Fibroblast of skin of back (primary cell): ENCODE measurements at regions not wholly inside any gene's neighbourhood (a gene's known extent, or its start where the extent isn't known, plus 50 kb on each side); places are given as distances from the start of the nearest gene placed in this dataset.

ENCODE experiments used
- DNase-seq: peaks from one replicate; pipeline ENCODE4 v3.0.0-alpha.2; 2013

DNA sequence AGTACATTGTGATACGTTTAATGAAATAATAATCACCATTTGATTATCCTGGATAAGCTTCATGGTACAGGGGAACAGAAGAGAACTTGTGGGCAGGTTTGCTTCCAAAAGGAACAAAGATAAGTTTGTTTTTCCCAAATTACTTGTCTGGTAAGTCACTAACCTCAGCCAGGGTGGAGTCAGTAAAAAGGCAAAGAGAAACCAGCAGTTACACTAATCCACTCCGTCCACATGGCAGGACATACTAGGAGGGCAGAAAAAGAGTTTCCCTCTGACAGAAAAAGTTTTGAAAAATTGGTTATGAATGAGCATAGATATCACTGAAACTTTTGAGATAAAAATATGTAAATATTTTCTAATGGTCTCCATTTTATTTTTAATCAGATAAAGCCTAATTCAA lies 285.9 kb downstream of the IL15 start:
- DNase-seq, result no peak

GRCh38 chr4:141926406-141926805 lies 290.0 kb downstream of the IL15 start:
- DNase-seq, result no peak

DNA sequence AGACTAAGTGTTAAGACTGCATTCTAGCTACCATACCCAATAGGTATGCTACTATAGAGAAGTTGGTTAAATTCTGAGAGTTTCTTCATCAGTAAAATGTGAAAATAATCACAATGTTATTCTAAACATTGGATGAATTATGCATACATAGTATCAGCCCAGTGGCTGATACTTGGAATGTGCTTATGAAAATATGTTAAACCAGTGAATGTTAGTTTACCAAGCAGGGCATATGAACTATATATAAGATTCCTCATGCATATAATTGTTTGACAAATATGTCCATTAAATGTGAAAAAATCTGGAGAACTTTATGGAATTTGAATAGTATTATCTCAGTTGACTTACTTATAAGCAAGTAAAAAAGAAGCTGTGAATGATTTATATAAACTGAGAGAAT lies 296.1 kb downstream of the IL15 start:
- DNase-seq, result peak; percentile 53

GRCh38 chr4:141933978-141934377 lies 297.6 kb downstream of the IL15 start:
- no peak for DNase-seq

- no peak for DNase-seq
Measured at GRCh38 chr4:141955696-141956095, 319.3 kb downstream of the IL15 start.

DNA sequence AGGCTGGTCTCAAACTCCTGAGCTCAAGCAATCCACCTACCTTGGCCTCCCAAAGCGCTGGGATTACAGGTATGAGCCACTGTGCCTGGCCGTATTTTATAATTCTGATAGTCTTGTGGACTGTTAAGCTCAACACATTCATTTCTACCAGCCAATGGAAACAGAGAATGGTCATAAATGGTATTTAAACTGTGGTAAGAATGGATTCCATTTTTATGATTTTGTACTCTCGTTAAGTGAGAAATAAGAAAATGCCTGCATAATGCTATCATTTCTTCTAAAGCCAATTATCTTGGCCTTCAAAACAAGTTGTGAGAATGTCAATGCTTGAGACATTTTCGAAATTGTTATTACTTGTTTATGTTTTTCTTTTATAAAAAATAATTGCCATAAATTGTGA lies 321.0 kb downstream of the IL15 start:
- no peak for DNase-seq

GRCh38 chr4:141962486-141962885 lies 326.1 kb downstream of the IL15 start:
- no peak for DNase-seq

DNA sequence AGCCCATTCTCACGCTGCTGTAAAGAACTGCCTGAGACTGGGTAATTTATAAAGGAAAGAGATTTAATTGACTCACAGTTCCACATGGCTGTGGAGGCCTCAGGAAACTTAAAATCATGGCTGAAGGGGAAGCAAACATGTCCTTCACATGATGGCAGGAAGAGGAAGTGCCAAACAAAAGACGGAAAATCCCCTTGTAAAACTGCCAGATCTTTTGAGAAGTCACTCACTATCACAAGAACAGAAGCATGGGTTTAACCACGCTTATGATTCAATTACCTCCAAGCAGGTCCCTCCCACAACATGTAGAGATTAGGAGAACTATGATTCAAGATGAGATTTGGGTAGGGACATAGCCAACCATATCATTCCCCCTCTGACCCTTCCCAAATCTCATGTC lies 335.5 kb downstream of the IL15 start:
- no peak for DNase-seq

- no peak for DNase-seq
Measured at GRCh38 chr4:141972950-141973349, 336.6 kb downstream of the IL15 start.
